ENCODE measurements at regions not wholly inside any gene's neighbourhood (a gene's known extent, or its start where the extent isn't known, plus 50 kb on each side); places are given as distances from the start of the nearest gene placed in this dataset.

DNA sequence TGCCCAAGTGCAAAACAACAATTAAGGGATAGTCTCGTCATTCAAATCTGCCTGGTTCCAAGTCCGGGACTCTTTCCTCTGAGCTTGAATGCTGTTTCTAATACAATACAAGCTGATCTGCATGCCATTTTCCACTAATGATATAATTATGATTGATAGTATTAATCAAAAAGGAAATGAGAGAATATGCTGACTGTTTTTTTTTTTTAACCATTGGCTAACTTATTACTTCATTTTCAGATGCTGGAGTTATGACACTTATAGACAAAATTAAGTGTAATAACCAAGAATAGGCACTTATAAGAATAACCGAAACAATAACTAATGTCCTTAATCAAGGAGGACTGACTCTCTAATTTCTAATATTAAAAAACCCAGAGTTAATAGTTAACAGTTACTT, 343.6 kb downstream of the LPIN1 start:
- no peak for TF ChIP-seq EZH2phosphoT487 (IDR thresholded peaks at IDR 0.05; ENCODE audit: borderline replicate concordance, low read depth, low read length)
- TF ChIP-seq, protein P1, sequence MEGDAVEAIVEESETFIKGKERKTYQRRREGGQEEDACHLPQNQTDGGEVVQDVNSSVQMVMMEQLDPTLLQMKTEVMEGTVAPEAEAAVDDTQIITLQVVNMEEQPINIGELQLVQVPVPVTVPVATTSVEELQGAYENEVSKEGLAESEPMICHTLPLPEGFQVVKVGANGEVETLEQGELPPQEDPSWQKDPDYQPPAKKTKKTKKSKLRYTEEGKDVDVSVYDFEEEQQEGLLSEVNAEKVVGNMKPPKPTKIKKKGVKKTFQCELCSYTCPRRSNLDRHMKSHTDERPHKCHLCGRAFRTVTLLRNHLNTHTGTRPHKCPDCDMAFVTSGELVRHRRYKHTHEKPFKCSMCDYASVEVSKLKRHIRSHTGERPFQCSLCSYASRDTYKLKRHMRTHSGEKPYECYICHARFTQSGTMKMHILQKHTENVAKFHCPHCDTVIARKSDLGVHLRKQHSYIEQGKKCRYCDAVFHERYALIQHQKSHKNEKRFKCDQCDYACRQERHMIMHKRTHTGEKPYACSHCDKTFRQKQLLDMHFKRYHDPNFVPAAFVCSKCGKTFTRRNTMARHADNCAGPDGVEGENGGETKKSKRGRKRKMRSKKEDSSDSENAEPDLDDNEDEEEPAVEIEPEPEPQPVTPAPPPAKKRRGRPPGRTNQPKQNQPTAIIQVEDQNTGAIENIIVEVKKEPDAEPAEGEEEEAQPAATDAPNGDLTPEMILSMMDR (conservative IDR thresholded peaks at IDR 0.05; ENCODE audit: low read length), result no peak
- Histone ChIP-seq H3K79me2 (ENCODE audit: insufficient read depth, low read depth, low read length) (no peaks in the 10 kb centered on the region), H3K9me3 (ENCODE audit: low read length) (no peaks in the 10 kb centered on the region), H3K4me3 (ENCODE audit: low read depth, low read length, poor library complexity, severe bottlenecking) (no peak overlapping the region), H3K36me3 (ENCODE audit: insufficient read depth, low read length) (no peaks in the 10 kb centered on the region), H2AFZ (ENCODE audit: low read length) (no peak overlapping the region), H3K27ac (ENCODE audit: low read depth, low read length, poor library complexity, severe bottlenecking) (no peak overlapping the region), H4K20me1 (ENCODE audit: insufficient read depth, low read length) (no peaks in the 10 kb centered on the region), H3K4me2 (ENCODE audit: low read length) (no peak overlapping the region), H3K9me2 (ENCODE audit: insufficient read depth, low read length) (no peaks in the 10 kb centered on the region), H3K4me1 (ENCODE audit: insufficient read depth, low read length, poor library complexity, severe bottlenecking) (peaks cover 3% of the 10 kb centered on the region)
- no TSS peak for BruUV-seq (replicated peaks)
- ChIA-PET POLR2A (interaction anchor here (0.8 to 1.0 kb wide), 2 partner anchors 22 to 626 kb away, joined by 3 to 4 read pairs; partner anchors contain the start of gene TRIB2), CTCF (ENCODE audit: unreplicated experiment) (no interaction called here)
- intact Hi-C loops (cut with micrococcal nuclease; ENCODE audit: unreplicated experiment), result no loop called here
- no peak for DNase-seq (ENCODE audit: low spot score)

DNA sequence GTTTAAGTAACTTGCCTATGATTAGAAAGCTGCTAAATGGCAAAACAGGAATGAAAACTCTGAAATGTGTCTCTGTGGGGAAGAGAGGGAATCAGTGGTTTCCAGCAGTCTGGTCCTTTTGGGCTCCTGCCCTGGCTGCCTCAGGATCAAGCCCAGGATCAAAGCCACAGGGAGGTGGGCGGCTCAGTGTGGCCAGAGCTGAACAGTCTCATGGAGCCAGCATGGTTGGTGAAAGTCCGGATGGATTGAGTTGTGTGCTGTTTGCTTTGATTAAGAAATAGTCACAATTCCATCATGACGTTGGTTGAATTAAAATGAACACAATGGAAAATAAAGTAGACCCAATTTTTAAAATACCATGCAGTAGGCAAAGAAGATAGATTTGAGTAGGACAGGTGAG, 344.2 kb downstream of the LPIN1 start:
- Histone ChIP-seq H3K9me2 (ENCODE audit: insufficient read depth, low read length) (no peaks in the 10 kb centered on the region), H2AFZ (ENCODE audit: low read length) (no peak overlapping the region), H3K4me1 (ENCODE audit: insufficient read depth, low read length, poor library complexity, severe bottlenecking) (peaks cover 3% of the 10 kb centered on the region), H3K9me3 (ENCODE audit: low read length) (no peaks in the 10 kb centered on the region), H3K4me2 (ENCODE audit: low read length) (no peak overlapping the region), H3K36me3 (ENCODE audit: insufficient read depth, low read length) (no peaks in the 10 kb centered on the region), H3K79me2 (ENCODE audit: insufficient read depth, low read depth, low read length) (no peaks in the 10 kb centered on the region), H3K27ac (ENCODE audit: low read depth, low read length, poor library complexity, severe bottlenecking) (no peak overlapping the region), H3K4me3 (ENCODE audit: low read depth, low read length, poor library complexity, severe bottlenecking) (no peak overlapping the region), H4K20me1 (ENCODE audit: insufficient read depth, low read length) (no peaks in the 10 kb centered on the region)
- ChIA-PET CTCF (ENCODE audit: unreplicated experiment) (no interaction called here), POLR2A (interaction anchor here (0.8 to 1.0 kb wide), 2 partner anchors 21 to 626 kb away, joined by 3 to 4 read pairs; partner anchors contain the start of gene TRIB2)
- TF ChIP-seq EZH2phosphoT487 (IDR thresholded peaks at IDR 0.05; ENCODE audit: borderline replicate concordance, low read depth, low read length), result no peak
- TF ChIP-seq, protein P1 (conservative IDR thresholded peaks at IDR 0.05; ENCODE audit: low read length), result no peak
- no peak for DNase-seq (ENCODE audit: low spot score)
- no TSS peak for BruUV-seq (replicated peaks)
- intact Hi-C loops (cut with micrococcal nuclease; ENCODE audit: unreplicated experiment), result no loop called here

DNA sequence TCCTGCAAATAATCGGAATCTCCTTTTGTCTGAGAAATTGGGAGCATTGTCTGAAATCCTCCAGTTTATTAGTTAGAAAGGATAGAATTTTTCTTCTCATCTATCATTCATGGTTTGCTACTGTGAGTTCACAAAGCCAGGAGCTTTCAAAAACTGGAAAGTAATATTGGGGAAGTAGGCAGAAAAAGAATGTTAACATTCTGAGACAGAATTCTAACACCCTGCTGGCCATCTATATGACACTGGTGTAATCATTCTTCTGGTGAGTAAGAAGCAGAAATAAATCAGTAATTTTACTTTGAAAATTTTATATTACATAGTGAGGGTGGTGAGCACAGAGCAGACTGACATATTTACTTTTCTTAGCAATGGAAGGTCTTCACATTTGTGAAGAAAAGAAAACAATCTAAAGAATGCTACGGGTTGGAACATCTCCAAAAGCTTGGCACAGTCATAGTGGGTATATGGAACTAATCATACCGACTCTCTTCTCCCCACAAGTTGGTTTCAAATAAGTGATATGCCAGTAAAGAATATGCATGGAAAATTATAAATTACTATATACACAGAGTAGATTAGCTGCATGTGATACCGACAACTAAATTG, 344.9 kb downstream of the LPIN1 start:
- Histone ChIP-seq H2AFZ (ENCODE audit: low read length) (no peak overlapping the region), H3K9me2 (ENCODE audit: insufficient read depth, low read length) (no peaks in the 10 kb centered on the region), H3K4me1 (ENCODE audit: insufficient read depth, low read length, poor library complexity, severe bottlenecking) (peaks cover 5% of the 10 kb centered on the region), H3K36me3 (ENCODE audit: insufficient read depth, low read length) (no peaks in the 10 kb centered on the region), H3K4me2 (ENCODE audit: low read length) (no peak overlapping the region), H3K4me3 (ENCODE audit: low read depth, low read length, poor library complexity, severe bottlenecking) (no peak overlapping the region), H3K79me2 (ENCODE audit: insufficient read depth, low read depth, low read length) (no peaks in the 10 kb centered on the region), H3K9me3 (ENCODE audit: low read length) (no peaks in the 10 kb centered on the region), H3K27ac (ENCODE audit: low read depth, low read length, poor library complexity, severe bottlenecking) (no peak overlapping the region), H4K20me1 (ENCODE audit: insufficient read depth, low read length) (no peaks in the 10 kb centered on the region)
- ChIA-PET POLR2A (interaction anchor here (0.7 kb wide), 1 partner anchor 9 kb away, joined by 3 read pairs; no protein-coding TSS in a partner anchor), CTCF (ENCODE audit: unreplicated experiment) (no interaction called here)
- intact Hi-C loops (cut with micrococcal nuclease; ENCODE audit: unreplicated experiment), result no loop called here
- TF ChIP-seq EZH2phosphoT487 (IDR thresholded peaks at IDR 0.05; ENCODE audit: borderline replicate concordance, low read depth, low read length), result no peak
- TF ChIP-seq, protein P1 (conservative IDR thresholded peaks at IDR 0.05; ENCODE audit: low read length), result no peak
- BruUV-seq (replicated peaks), result no TSS peak
- DNase-seq (ENCODE audit: low spot score), result no peak
